WTC11 (cell line): ENCODE measurements at regions not wholly inside any gene's neighbourhood (a gene's known extent, or its start where the extent isn't known, plus 50 kb on each side); places are given as distances from the start of the nearest gene placed in this dataset.

Experiments used
- ATF3 ChIP-seq: sonication (generic); formaldehyde crosslinking; conservative IDR thresholded peaks from 2 replicates; pipeline ENCODE4 v1.8.1; 2022; ENCODE audit warnings: mild to moderate bottlenecking, missing genetic modification reagents
- CTCF ChIP-seq: fragments of 200-600 bp; IDR thresholded peaks from 2 replicates; pipeline ENCODE4 v1.8.0; 2022; ENCODE audit warnings: antibody characterized with exemption
- MYBL2 ChIP-seq: sonication (generic); formaldehyde crosslinking; IDR thresholded peaks from 2 replicates; pipeline ENCODE4 v1.8.1; 2023; ENCODE audit warnings: mild to moderate bottlenecking, moderate library complexity, missing genetic modification reagents
- ZNF121 ChIP-seq: sonication (generic); formaldehyde crosslinking; IDR thresholded peaks from 2 replicates; pipeline ENCODE4 v1.8.0; 2023; ENCODE audit warnings: missing genetic modification reagents
- TF ChIP-seq, protein P1 (sequence below): sonication (generic); formaldehyde crosslinking; IDR thresholded peaks from 2 replicates; pipeline ENCODE4 v1.8.1; 2023; ENCODE audit warnings: mild to moderate bottlenecking, missing genetic modification reagents, moderate library complexity
- TF ChIP-seq, protein P2 (sequence below): sonication (generic); formaldehyde crosslinking; IDR thresholded peaks from 2 replicates; pipeline ENCODE4 v1.8.0; 2022; ENCODE audit warnings: mild to moderate bottlenecking, missing genetic modification reagents
- TF ChIP-seq, protein P3 (sequence below): sonication (generic); formaldehyde crosslinking; IDR thresholded peaks from 2 replicates; pipeline ENCODE4 v1.8.0; 2022; ENCODE audit warnings: mild to moderate bottlenecking, missing genetic modification reagents
- TF ChIP-seq, protein P4 (sequence below): sonication (generic); formaldehyde crosslinking; IDR thresholded peaks from 2 replicates; pipeline ENCODE4 v1.8.1; 2023; ENCODE audit warnings: mild to moderate bottlenecking, missing genetic modification reagents
- TF ChIP-seq, protein P5 (sequence below): sonication (generic); formaldehyde crosslinking; IDR thresholded peaks from 2 replicates; pipeline ENCODE4 v1.8.1; 2023; ENCODE audit warnings: mild to moderate bottlenecking, missing genetic modification reagents
- TF ChIP-seq, protein P6 (sequence below): fragments of 250-450 bp; sonication (Bioruptor Pico); conservative IDR thresholded peaks from 2 replicates; pipeline ENCODE4 v1.9.0; 2021; ENCODE audit warnings: mild to moderate bottlenecking

DNA sequence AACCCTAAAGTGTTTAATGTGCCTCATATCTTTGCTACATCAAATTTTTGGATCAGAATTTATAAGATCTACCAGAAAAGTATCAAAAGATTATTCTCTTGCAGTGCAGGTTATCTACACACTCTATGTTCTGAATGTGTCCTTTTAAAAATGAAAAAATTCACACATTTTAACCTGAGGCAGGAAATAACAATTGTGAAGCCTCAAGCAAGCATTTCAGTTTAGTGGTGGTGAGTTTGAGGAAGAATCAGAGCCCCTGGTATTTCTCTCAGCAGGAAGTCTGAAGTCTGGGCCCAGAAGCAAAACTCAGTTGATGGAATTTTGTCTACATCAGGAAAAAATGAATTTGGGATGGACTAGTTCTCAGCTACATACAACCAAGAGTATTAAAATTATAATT, 137.0 kb upstream of the PZP start:
- TF ChIP-seq, protein P1, sequence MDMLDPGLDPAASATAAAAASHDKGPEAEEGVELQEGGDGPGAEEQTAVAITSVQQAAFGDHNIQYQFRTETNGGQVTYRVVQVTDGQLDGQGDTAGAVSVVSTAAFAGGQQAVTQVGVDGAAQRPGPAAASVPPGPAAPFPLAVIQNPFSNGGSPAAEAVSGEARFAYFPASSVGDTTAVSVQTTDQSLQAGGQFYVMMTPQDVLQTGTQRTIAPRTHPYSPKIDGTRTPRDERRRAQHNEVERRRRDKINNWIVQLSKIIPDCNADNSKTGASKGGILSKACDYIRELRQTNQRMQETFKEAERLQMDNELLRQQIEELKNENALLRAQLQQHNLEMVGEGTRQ = no peak
- TF ChIP-seq, protein P2, sequence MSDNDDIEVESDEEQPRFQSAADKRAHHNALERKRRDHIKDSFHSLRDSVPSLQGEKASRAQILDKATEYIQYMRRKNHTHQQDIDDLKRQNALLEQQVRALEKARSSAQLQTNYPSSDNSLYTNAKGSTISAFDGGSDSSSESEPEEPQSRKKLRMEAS (CRISPR knock-in tag) = no peak
- TF ChIP-seq CTCF = no peak
- TF ChIP-seq, protein P3, sequence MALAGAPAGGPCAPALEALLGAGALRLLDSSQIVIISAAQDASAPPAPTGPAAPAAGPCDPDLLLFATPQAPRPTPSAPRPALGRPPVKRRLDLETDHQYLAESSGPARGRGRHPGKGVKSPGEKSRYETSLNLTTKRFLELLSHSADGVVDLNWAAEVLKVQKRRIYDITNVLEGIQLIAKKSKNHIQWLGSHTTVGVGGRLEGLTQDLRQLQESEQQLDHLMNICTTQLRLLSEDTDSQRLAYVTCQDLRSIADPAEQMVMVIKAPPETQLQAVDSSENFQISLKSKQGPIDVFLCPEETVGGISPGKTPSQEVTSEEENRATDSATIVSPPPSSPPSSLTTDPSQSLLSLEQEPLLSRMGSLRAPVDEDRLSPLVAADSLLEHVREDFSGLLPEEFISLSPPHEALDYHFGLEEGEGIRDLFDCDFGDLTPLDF = no peak
- TF ChIP-seq, protein P4, sequence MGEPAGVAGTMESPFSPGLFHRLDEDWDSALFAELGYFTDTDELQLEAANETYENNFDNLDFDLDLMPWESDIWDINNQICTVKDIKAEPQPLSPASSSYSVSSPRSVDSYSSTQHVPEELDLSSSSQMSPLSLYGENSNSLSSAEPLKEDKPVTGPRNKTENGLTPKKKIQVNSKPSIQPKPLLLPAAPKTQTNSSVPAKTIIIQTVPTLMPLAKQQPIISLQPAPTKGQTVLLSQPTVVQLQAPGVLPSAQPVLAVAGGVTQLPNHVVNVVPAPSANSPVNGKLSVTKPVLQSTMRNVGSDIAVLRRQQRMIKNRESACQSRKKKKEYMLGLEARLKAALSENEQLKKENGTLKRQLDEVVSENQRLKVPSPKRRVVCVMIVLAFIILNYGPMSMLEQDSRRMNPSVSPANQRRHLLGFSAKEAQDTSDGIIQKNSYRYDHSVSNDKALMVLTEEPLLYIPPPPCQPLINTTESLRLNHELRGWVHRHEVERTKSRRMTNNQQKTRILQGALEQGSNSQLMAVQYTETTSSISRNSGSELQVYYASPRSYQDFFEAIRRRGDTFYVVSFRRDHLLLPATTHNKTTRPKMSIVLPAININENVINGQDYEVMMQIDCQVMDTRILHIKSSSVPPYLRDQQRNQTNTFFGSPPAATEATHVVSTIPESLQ (CRISPR knock-in tag) = no peak
- TF ChIP-seq ZNF121 (CRISPR knock-in tag) = no peak
- TF ChIP-seq, protein P5, sequence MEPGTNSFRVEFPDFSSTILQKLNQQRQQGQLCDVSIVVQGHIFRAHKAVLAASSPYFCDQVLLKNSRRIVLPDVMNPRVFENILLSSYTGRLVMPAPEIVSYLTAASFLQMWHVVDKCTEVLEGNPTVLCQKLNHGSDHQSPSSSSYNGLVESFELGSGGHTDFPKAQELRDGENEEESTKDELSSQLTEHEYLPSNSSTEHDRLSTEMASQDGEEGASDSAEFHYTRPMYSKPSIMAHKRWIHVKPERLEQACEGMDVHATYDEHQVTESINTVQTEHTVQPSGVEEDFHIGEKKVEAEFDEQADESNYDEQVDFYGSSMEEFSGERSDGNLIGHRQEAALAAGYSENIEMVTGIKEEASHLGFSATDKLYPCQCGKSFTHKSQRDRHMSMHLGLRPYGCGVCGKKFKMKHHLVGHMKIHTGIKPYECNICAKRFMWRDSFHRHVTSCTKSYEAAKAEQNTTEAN (CRISPR knock-in tag) = no peak
- TF ChIP-seq, protein P6, sequence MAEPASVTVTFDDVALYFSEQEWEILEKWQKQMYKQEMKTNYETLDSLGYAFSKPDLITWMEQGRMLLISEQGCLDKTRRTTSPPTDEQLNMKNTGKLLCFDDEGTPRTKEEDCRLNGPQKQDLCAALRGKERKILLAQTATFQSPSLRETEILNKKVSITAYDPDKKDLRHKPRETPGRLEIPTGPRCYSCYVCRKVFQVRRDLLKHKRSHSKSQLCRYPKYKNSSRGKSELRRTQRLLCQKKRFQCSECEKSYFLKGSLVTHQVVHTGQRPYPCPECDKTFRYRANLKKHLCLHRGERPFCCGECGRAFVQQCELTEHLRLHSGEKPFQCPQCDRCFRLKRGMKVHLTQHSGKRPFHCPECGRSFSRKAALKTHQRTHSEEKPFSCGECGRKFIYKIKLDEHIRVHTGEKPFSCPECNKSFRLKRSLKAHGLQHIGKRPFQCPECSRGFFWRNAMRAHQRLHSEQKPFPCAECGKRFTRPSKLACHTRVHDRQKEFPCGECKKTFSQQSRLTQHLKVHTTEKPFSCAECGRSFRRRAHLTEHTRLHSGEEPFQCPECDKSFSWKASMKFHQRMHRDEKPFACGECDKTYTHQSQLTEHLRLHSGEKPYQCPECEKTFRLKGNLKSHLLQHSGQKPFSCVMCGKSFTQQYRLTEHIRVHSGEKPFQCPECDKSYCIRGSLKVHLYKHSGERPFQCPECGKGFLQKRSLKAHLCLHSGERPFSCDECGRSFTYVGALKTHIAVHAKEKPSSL (CRISPR knock-in tag) = no peak
- TF ChIP-seq MYBL2 (CRISPR knock-in tag) = no peak
- no peak for TF ChIP-seq ATF3 (CRISPR knock-in tag)
